Stimulated activated naive CD8-positive, alpha-beta T cell treated with anti-CD3 and anti-CD28 coated beads, Interleukin-15, Interleukin-2, amounts not matched to agents 100 ng/mL and 50 ng/mL, for 24 hours (primary cell): ENCODE measurements at regions not wholly inside any gene's neighbourhood (a gene's known extent, or its start where the extent isn't known, plus 50 kb on each side); places are given as distances from the start of the nearest gene placed in this dataset.

ENCODE experiments used
- H3K27ac Mint-ChIP-seq: one replicate; pipeline ENCODE4 v1.8.0; 2021; ENCODE audit warnings: mild to moderate bottlenecking, mixed read lengths
- H3K27me3 Mint-ChIP-seq: one replicate; pipeline ENCODE4 v1.8.0; 2021; ENCODE audit warnings: mixed read lengths
- H3K36me3 Mint-ChIP-seq: one replicate; pipeline ENCODE4 v1.8.0; 2021; ENCODE audit warnings: low read depth, mixed read lengths
- H3K4me1 Mint-ChIP-seq: one replicate; pipeline ENCODE4 v1.8.0; 2021; ENCODE audit warnings: low read depth, mixed read lengths
- H3K4me3 Mint-ChIP-seq: one replicate; pipeline ENCODE4 v1.8.0; 2021; ENCODE audit warnings: mild to moderate bottlenecking, mixed read lengths
- H3K9me3 Mint-ChIP-seq: one replicate; pipeline ENCODE4 v1.8.0; 2021; ENCODE audit warnings: mixed read lengths

DNA sequence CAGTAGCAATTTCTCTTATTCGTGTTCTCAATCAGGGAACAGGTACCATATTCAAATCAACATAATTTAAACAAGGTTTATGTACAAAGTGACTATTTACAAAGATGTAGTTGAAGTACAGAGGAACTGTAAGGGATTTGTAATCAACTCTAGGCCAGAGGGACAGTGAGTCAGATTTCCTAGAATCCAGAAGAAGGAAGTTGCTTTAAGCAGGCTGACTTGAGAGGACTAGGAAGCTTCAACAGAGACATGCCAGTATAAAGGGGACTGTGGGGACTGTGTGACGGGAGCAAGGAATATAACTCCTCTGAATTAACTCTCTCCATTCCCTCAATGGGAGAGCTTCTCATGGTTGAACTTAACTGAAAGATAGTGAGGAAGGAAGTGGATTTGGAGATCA lies 427.4 kb upstream of the JAG1 start:
- no peaks in the 10 kb centered on the region for H3K27me3 Mint-ChIP-seq
- no peaks in the 10 kb centered on the region for H3K4me1 Mint-ChIP-seq
- no peak overlapping the region for H3K27ac Mint-ChIP-seq
- peaks cover 15% of the 10 kb centered on the region for H3K9me3 Mint-ChIP-seq
- H3K36me3 Mint-ChIP-seq = no peaks in the 10 kb centered on the region
- no peak overlapping the region for H3K4me3 Mint-ChIP-seq

DNA sequence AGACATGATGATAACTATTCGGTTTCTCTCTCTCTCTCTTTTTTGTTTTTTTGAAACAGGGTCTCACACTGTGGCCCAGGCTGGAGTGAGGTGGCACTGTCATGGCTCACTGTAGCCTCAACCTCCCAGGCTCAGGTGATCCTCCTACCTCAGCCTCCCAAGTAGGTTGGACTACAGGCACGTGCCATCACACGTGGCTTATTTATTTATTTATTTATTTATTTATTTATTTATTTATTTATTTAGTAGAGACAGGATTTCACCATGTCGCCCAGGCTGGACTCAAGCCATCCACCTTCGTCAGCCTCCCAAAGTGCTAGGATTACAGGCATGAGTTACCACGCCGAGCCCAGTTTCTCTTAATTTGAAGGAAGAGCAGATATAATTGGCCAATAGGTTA lies 427.9 kb upstream of the JAG1 start:
- H3K4me1 Mint-ChIP-seq = no peaks in the 10 kb centered on the region
- H3K4me3 Mint-ChIP-seq = no peak overlapping the region
- no peaks in the 10 kb centered on the region for H3K27me3 Mint-ChIP-seq
- H3K27ac Mint-ChIP-seq = no peak overlapping the region
- H3K9me3 Mint-ChIP-seq = peaks cover 15% of the 10 kb centered on the region
- H3K36me3 Mint-ChIP-seq = no peaks in the 10 kb centered on the region

DNA sequence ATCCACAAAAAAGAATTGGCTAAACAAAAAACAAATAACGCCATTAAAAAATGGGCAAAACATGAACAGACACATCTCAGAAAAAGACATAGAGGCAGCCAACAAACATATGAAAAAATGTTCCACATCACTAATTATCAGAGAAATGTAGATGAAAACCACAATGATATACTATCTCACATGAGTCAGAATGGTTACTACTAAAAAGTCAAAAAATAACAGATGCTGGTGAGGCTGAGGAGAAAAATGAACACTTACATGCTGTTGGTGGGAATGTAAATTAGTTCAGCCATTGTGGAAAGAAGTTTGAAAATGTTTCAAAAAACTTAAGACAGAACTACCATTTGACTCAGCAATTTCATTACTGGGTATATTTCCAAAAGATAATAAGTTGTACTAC lies 430.1 kb upstream of the JAG1 start:
- Mint-ChIP-seq H3K4me3 (no peak overlapping the region), H3K27ac (no peak overlapping the region), H3K9me3 (peaks cover 15% of the 10 kb centered on the region), H3K4me1 (no peaks in the 10 kb centered on the region), H3K27me3 (no peaks in the 10 kb centered on the region), H3K36me3 (no peaks in the 10 kb centered on the region)

DNA sequence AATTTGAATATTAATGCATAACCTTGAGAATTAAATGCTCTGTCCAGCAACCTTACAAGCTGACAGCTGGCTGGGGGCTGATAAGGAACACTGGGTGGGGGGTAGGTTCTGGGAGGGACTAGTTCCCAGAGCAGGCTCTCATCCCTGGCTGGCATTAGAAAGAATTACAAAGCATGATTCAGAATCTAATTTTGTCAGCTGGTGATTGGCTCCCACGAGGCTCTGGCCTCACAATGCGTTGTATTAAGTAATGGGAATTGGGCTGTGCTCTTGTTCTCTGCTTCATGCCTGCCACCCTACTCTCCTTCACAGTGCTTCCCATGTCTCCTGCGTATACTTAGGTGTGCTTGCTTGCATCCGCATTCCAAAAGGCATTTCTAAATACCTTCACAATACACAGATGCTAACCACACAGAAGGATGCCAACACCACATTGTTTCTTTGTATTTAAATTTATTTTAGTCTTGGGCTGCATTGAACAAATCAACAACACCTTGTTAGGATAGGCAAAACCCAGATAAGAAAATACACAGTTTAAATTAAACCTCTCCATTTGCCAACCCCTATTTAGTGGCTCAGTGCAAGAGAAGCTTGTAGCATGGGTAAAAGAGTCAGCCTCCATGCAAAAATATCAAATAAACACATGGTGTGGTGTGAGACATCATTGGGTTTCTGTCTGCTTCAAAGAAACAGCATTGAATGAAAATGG lies 434.5 kb upstream of the JAG1 start:
- Mint-ChIP-seq H3K27ac (no peak overlapping the region), H3K27me3 (no peaks in the 10 kb centered on the region), H3K36me3 (no peaks in the 10 kb centered on the region), H3K9me3 (peaks cover 5% of the 10 kb centered on the region), H3K4me1 (no peaks in the 10 kb centered on the region), H3K4me3 (no peak overlapping the region)

DNA sequence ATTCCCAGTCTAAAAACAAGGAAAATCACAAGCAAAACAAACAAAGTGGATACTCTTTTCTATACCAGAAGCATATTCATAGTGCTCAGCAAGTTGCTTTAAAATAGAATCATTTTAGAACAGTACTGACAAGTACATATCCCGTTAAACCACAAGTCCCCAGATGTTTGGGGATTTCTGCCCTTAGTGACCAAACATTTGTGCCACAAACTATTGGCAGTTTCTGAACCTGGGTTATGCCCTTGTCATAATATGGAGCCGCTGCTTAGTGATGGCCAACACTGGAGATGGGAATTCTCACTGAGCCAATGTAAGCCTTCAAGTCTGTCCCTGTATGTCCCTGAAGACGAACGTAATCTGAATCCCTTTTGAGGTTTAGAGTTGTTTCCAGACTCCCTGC lies 436.7 kb upstream of the JAG1 start:
- Mint-ChIP-seq H3K36me3 (no peaks in the 10 kb centered on the region), H3K9me3 (no peaks in the 10 kb centered on the region), H3K4me3 (no peak overlapping the region)

DNA sequence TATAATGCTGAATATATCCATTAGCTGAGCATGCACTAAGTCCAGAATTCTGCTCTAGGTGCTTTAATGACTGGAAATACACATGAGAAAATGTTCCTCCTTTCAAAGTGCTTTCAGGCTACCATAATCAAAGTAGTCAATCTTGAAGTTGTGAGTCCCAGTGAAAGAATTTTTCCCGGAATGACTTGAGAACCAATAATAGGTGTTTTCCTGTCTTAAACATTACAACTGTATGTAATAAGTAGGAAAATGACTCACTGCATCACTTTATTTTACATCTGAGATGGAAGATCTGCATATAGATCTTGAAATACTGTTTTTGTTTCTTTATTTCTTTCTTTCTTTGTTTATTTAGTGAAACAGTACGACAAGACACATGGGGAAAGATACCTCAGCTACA lies 437.4 kb upstream of the JAG1 start:
- Mint-ChIP-seq H3K27me3 (no peaks in the 10 kb centered on the region), H3K9me3 (no peaks in the 10 kb centered on the region), H3K27ac (no peak overlapping the region), H3K36me3 (no peaks in the 10 kb centered on the region), H3K4me3 (no peak overlapping the region), H3K4me1 (no peaks in the 10 kb centered on the region)

More for the DNA sequence above, 436.7 kb upstream of the JAG1 start:
- no peak overlapping the region for H3K27ac Mint-ChIP-seq
- no peaks in the 10 kb centered on the region for H3K27me3 Mint-ChIP-seq
- no peaks in the 10 kb centered on the region for H3K4me1 Mint-ChIP-seq

DNA sequence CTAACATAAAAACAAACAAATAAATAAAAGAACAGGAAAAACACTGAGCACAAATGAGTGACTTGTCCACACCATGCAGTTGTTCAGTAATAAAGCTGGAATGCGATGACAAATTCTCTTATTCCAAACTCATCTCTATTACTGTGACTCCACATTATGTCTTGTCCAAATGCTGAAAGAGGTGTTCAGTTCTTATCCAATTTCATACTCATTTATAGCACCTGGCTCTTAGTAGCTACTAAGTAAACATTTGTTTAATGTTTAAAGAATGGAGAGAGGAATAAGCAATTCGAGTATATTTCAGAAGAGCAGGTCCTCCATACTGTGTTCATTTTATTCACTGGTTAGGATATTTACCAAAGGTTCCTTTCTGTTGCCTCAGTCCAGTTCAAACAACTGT lies 439.0 kb upstream of the JAG1 start:
- Mint-ChIP-seq H3K27me3 (no peaks in the 10 kb centered on the region), H3K9me3 (no peaks in the 10 kb centered on the region), H3K4me1 (no peaks in the 10 kb centered on the region), H3K27ac (no peak overlapping the region), H3K4me3 (no peak overlapping the region), H3K36me3 (no peaks in the 10 kb centered on the region)

DNA sequence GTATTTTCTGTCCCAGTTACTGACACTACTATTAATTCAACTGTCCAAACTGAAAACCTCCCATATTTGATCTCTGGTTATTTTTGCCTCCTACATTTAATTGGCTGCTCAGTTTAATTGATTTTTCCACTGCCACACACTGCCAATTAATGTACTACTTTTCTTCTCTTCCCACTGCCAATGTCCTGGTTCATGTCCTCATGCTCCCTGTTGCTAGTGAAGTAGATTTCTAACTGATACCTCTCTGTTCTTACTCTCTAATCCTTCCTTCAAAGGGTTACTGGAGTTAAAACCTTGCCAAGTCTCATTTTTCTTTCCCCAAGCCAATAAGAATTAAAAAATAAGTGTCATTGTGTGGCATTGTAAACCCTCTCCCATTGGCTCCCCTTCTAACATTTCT lies 440.6 kb upstream of the JAG1 start:
- H3K9me3 Mint-ChIP-seq = no peaks in the 10 kb centered on the region
- no peak overlapping the region for H3K27ac Mint-ChIP-seq
- no peaks in the 10 kb centered on the region for H3K36me3 Mint-ChIP-seq
- no peaks in the 10 kb centered on the region for H3K4me1 Mint-ChIP-seq
- no peaks in the 10 kb centered on the region for H3K27me3 Mint-ChIP-seq
- H3K4me3 Mint-ChIP-seq = no peak overlapping the region

DNA sequence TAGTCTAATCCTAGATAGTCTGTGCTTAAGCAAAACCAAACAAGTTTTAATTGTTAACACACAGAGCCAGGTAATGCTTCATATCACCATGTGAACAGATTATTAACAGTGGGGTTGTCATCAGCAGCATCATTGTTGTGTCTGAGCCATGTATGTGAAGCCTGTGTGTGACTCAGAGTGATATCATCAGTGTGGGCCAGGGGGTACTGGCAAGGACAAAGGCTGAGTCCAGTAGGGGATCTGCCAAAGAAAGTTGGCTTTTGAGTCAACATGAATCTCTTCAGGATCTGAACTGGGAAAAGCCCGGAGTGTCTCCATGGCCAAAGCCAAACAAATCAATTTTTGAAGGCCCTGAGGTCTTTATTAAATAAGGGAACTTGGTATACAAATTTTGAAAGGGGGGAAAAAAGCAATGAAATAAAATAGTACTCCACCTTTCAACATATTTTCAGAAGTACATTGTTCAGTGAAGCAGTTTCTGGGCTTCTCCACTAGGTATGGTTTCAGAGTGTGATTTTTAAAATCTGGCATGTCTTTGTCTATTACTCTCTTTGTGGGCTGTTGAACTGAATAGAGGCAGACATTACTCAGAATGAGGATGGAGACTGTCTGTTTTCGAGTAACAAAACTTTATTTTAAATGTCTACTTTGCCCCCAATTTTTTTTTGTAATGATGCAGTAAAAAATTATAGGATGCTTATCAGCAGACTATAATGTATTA lies 444.2 kb upstream of the JAG1 start:
- Mint-ChIP-seq H3K27ac (no peak overlapping the region), H3K36me3 (no peaks in the 10 kb centered on the region), H3K4me1 (no peaks in the 10 kb centered on the region), H3K9me3 (no peaks in the 10 kb centered on the region), H3K27me3 (no peaks in the 10 kb centered on the region), H3K4me3 (no peak overlapping the region)

DNA sequence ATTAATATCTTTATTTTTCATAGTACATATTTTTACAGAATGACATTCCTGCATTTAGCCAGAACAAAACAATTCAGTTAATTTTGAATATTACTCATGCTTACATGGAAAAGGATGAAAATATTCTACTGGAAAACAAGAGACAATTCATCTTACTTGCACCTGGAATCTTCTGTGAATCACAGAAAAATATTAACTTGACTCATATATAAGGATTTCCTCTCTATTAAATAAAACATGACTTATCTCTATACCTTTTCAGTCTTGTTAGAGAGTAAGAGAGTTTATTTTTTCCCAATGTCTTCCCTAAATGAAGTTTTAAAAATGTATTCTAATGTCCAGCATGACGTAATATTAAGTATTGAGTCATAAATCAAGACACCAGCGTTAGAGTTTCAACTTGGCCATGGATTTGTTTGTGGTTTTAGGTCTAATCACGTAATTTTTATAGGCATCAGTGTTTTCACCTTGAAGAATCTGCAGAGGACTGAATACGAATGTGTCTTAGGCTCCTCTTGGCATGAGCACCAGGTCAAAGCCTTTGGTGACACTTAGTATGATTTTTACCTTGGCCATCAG lies 445.1 kb upstream of the JAG1 start:
- Mint-ChIP-seq H3K4me3 (no peak overlapping the region), H3K36me3 (no peaks in the 10 kb centered on the region), H3K27me3 (peaks cover 3% of the 10 kb centered on the region), H3K9me3 (peaks cover 3% of the 10 kb centered on the region), H3K27ac (no peak overlapping the region), H3K4me1 (no peaks in the 10 kb centered on the region)

DNA sequence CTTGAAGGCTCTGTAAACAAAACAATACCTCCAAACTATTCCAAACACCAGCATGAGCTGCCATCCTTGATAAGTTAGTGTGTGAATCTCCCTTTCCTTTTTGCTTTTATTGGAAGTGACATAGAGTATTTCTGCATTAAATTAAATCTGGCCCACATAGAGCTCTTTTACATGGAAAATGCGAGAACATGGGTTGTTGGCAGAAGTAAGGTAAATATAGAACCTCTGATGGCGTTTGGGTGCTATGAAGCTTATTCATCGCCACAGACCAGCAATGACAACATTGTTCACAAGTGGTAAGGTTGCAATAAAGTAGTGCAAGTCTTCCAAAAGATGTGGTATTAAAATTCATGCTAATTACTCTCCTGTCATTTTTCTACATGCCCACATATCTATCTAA lies 445.8 kb upstream of the JAG1 start:
- Mint-ChIP-seq H3K27me3 (peaks cover 3% of the 10 kb centered on the region), H3K36me3 (no peaks in the 10 kb centered on the region), H3K4me1 (no peaks in the 10 kb centered on the region), H3K4me3 (no peak overlapping the region), H3K9me3 (peaks cover 3% of the 10 kb centered on the region), H3K27ac (no peak overlapping the region)

DNA sequence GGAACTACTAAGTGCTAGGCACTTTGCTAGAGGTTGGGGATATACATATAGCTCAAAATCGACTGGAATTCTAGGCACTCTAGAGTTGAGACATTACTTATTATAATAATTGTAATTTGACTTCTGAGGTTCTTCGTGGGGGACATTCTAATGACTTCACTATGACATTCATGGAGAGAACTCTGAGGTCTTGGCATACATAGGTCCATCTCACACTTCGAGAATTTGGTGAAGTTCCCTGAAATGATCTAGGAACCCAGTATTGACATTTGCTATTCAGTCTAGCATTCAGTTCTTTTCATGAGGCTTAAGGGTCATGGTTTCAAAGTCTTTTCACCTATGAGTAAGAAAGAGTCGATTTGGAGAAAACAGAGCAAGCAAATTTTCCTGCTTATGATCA lies 446.6 kb upstream of the JAG1 start:
- no peak overlapping the region for H3K4me3 Mint-ChIP-seq
- H3K27me3 Mint-ChIP-seq = peaks cover 3% of the 10 kb centered on the region
- no peaks in the 10 kb centered on the region for H3K36me3 Mint-ChIP-seq
- H3K4me1 Mint-ChIP-seq = no peaks in the 10 kb centered on the region
- H3K27ac Mint-ChIP-seq = no peak overlapping the region
- H3K9me3 Mint-ChIP-seq = peaks cover 3% of the 10 kb centered on the region

DNA sequence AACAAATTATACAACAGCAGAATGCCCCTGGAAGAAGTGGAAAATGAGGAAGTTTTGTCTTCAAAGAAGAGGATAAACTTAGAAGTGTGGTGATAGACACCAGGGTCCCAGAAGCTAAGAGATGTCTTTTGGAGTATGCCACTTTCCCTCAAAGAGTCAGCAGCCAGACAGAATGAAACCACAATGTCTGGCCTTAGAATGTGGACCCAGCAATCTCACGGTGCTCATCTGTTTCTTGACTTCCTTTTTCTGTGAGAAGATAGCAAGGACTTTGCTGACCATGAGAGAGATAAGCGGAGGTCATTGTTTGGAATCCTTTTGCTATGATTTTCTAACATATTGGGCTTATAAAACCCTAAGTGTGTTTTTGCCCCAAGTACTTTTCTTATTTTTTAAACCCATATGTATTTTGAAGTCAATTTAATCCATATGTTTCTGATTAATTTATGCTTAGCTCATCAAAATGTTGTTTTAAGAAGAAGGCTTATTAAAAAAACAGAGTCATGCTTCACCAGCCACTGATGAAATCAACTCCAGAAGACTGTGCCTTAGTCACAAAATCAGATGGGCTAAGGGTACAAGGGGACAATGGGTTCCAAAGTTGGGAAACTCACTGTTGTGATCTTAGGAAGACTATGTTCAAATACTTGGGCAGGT lies 451.2 kb upstream of the JAG1 start:
- H3K9me3 Mint-ChIP-seq = peaks cover 22% of the 10 kb centered on the region
- H3K27ac Mint-ChIP-seq = no peak overlapping the region
- H3K4me3 Mint-ChIP-seq = no peak overlapping the region
- no peaks in the 10 kb centered on the region for H3K4me1 Mint-ChIP-seq
- H3K36me3 Mint-ChIP-seq = no peaks in the 10 kb centered on the region
- H3K27me3 Mint-ChIP-seq = peaks cover 12% of the 10 kb centered on the region

DNA sequence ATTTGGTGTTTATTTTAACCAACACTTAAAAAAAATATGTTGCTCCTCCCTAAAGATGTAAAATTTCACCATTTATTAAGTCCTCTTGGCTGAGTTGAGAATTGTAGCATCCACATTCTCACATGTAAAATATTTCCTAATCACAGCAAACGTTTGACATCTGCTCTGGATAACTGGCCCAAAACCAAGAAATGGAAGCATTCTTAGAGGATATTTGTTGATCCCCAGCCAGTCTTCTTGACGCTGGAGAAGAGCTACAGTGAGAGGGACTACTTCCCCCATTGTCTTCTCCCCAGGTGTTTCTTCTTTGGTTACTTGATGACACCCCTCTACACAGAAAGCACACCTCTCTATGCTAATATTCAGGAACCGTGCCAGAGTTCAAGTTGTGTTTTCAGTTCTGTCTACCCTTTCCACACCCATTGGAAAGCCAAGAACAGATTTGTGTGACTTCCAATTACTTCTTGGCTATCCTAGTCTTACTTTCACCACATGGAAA lies 454.5 kb upstream of the JAG1 start:
- no peak overlapping the region for H3K27ac Mint-ChIP-seq
- no peaks in the 10 kb centered on the region for H3K4me1 Mint-ChIP-seq
- H3K27me3 Mint-ChIP-seq = peaks cover 12% of the 10 kb centered on the region

DNA sequence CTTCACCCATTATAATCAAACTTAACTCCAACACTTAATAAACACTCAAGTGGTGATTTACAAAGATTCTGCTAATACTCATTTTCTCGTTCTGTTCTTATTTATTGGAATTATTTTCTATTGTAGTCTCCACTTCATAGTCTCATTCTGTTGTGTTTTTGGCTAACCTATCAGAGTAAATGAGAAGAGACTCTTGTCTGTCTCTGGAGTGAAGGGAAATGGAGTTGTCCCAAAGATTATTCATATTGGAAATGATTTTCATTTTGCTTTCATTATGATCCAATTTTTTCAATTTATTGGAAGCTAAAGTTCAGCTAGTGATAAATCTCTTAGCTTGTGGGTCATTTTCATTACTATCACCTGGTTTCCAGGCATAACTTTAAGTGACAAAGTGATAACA lies 454.9 kb upstream of the JAG1 start:
- H3K4me1 Mint-ChIP-seq = no peaks in the 10 kb centered on the region
- H3K9me3 Mint-ChIP-seq = peaks cover 26% of the 10 kb centered on the region
- no peaks in the 10 kb centered on the region for H3K36me3 Mint-ChIP-seq
- peaks cover 8% of the 10 kb centered on the region for H3K27me3 Mint-ChIP-seq
- no peak overlapping the region for H3K4me3 Mint-ChIP-seq
- H3K27ac Mint-ChIP-seq = no peak overlapping the region

More for the DNA sequence above, 454.5 kb upstream of the JAG1 start:
- H3K9me3 Mint-ChIP-seq = peaks cover 26% of the 10 kb centered on the region
- H3K4me3 Mint-ChIP-seq = no peak overlapping the region
- no peaks in the 10 kb centered on the region for H3K36me3 Mint-ChIP-seq
